SU-DHL-6 (cell line): ENCODE measurements at regions not wholly inside any gene's neighbourhood (a gene's known extent, or its start where the extent isn't known, plus 50 kb on each side); places are given as distances from the start of the nearest gene placed in this dataset.

ENCODE experiments used
- H2AFZ ChIP-seq: fragments of 200-600 bp; sonication (generic); 2 replicates; pipeline ENCODE4 v1.6.1; 2014; ENCODE audit warnings: low read depth, mild to moderate bottlenecking, moderate library complexity, mixed read lengths, antibody characterized with exemption, low read length; ENCODE audit not compliant: severe bottlenecking
- H3F3A ChIP-seq: fragments of 200-600 bp; shearing (Covaris generic); 2 replicates; pipeline ENCODE4 v1.6.0; 2016; ENCODE audit warnings: antibody characterized with exemption, mild to moderate bottlenecking; ENCODE audit not compliant: insufficient read depth
- H3K27ac ChIP-seq: fragments of 200-600 bp; sonication (generic); 2 replicates; pipeline ENCODE4 v1.5.1; 2016; ENCODE audit warnings: low read depth, mild to moderate bottlenecking, low read length, moderate library complexity, mixed read lengths
- H3K27me3 ChIP-seq: fragments of 200-600 bp; sonication (generic), shearing (Covaris generic); 2 replicates; pipeline ENCODE4 v1.6.0; 2014; ENCODE audit warnings: mild to moderate bottlenecking, low read length
- H3K36me3 ChIP-seq: fragments of 200-600 bp; sonication (generic); 2 replicates; pipeline ENCODE4 v1.6.1; 2014; ENCODE audit warnings: mild to moderate bottlenecking, low read length, mixed read lengths
- H3K4me2 ChIP-seq: fragments of 300-600, 200-600 bp; shearing (Covaris generic), sonication (generic); 2 replicates; pipeline ENCODE4 v1.6.0; 2014; ENCODE audit warnings: low read length, low read depth, mild to moderate bottlenecking; ENCODE audit not compliant: poor library complexity, severe bottlenecking
- H3K4me3 ChIP-seq: fragments of 200-600 bp; sonication (generic); 2 replicates; pipeline ENCODE4 v1.5.1; 2014; ENCODE audit warnings: antibody characterized with exemption, low read length, mild to moderate bottlenecking, mixed read lengths; ENCODE audit not compliant: insufficient read depth, poor library complexity, severe bottlenecking
- H3K79me2 ChIP-seq: fragments of 200-600 bp; sonication (generic); 2 replicates; pipeline ENCODE4 v1.6.1; 2014; ENCODE audit warnings: mild to moderate bottlenecking, low read length, moderate library complexity; ENCODE audit not compliant: insufficient read depth
- H3K9ac ChIP-seq: fragments of 200-600 bp; sonication (generic); 2 replicates; pipeline ENCODE4 v1.7.0; 2014; ENCODE audit warnings: mild to moderate bottlenecking, low read length
- H3K9me2 ChIP-seq: fragments of 200-600 bp; sonication (generic); replicated peaks from 2 replicates; pipeline ENCODE4 v1.6.1; 2014; ENCODE audit warnings: low read length; ENCODE audit not compliant: insufficient read depth
- H3K9me3 ChIP-seq: fragments of 200-600 bp; sonication (generic); 2 replicates; pipeline ENCODE4 v1.6.1; 2014; ENCODE audit warnings: low read length, mixed read lengths; ENCODE audit not compliant: insufficient read depth
- H4K20me1 ChIP-seq: fragments of 200-600 bp; sonication (generic); 2 replicates; pipeline ENCODE4 v1.6.1; 2014; ENCODE audit warnings: low read depth, mild to moderate bottlenecking, antibody characterized with exemption, low read length, moderate library complexity, mixed read lengths
- CTCF ChIP-seq: fragments of 200-600 bp; sonication (generic); IDR thresholded peaks from one replicate; pipeline ENCODE4 v1.5.1; 2017; ENCODE audit warnings: antibody characterized with exemption, mild to moderate bottlenecking, low read length, moderate library complexity; ENCODE audit not compliant: insufficient read depth, poor library complexity, severe bottlenecking
- EZH2phosphoT487 ChIP-seq: fragments of 200-600 bp; sonication (generic), shearing (Covaris generic); conservative IDR thresholded peaks from 2 replicates; pipeline ENCODE4 v1.6.1; 2018; ENCODE audit warnings: mild to moderate bottlenecking, antibody characterized with exemption, low read length, moderate library complexity, mixed read lengths

GRCh38 chr21:32842146-32842545 is 70.6 kb upstream of the PAXBP1 start:
- Histone ChIP-seq H3K27me3 (no peaks in the 10 kb centered on the region), H3K4me2 (no peak overlapping the region), H4K20me1 (no peaks in the 10 kb centered on the region), H3K27ac (no peak overlapping the region), H3K79me2 (no peaks in the 10 kb centered on the region), H3F3A (no peaks in the 10 kb centered on the region), H3K36me3 (0 out of 2 replicates have a peak, but pooled peaks cover under 1% of the 10 kb centered on the region), H3K9me2 (no peaks in the 10 kb centered on the region), H3K9ac (no peak overlapping the region), H2AFZ (no peak overlapping the region), H3K9me3 (no peaks in the 10 kb centered on the region), H3K4me3 (no peak overlapping the region)
- TF ChIP-seq EZH2phosphoT487 (no peak), CTCF (no peak)

GRCh38 chr21:32843561-32843960 is 72.0 kb upstream of the PAXBP1 start:
- TF ChIP-seq CTCF (no peak), EZH2phosphoT487 (no peak)

GRCh38 chr21:32844076-32844475 is 72.5 kb upstream of the PAXBP1 start:
- Histone ChIP-seq H3K4me2 (no peak overlapping the region), H3F3A (no peaks in the 10 kb centered on the region), H3K4me3 (no peak overlapping the region), H3K27me3 (no peaks in the 10 kb centered on the region; the same call in 1 of the 2 replicates), H4K20me1 (no peaks in the 10 kb centered on the region), H3K9ac (no peak overlapping the region), H3K79me2 (no peaks in the 10 kb centered on the region), H3K9me2 (no peaks in the 10 kb centered on the region), H3K27ac (no peak overlapping the region), H3K9me3 (no peaks in the 10 kb centered on the region), H3K36me3 (no peaks in the 10 kb centered on the region), H2AFZ (no peak overlapping the region)
- TF ChIP-seq CTCF (no peak), EZH2phosphoT487 (no peak)

More at GRCh38 chr21:32843561-32843960, 72.0 kb upstream of the PAXBP1 start:
- no peaks in the 10 kb centered on the region; the same call in 1 of the 2 replicates for H3K27me3 ChIP-seq
- no peaks in the 10 kb centered on the region for H3K9me3 ChIP-seq
- H3K9me2 ChIP-seq = no peaks in the 10 kb centered on the region
- no peaks in the 10 kb centered on the region for H4K20me1 ChIP-seq
- no peak overlapping the region for H3K9ac ChIP-seq
- no peaks in the 10 kb centered on the region for H3F3A ChIP-seq
- H3K27ac ChIP-seq = no peak overlapping the region
- H3K4me3 ChIP-seq = no peak overlapping the region
- no peaks in the 10 kb centered on the region for H3K36me3 ChIP-seq
- no peak overlapping the region for H3K4me2 ChIP-seq
- no peak overlapping the region for H2AFZ ChIP-seq
- H3K79me2 ChIP-seq = no peaks in the 10 kb centered on the region
